GM21423 (cell line): ENCODE measurements at regions not wholly inside any gene's neighbourhood (a gene's known extent, or its start where the extent isn't known, plus 50 kb on each side); places are given as distances from the start of the nearest gene placed in this dataset.
A peak's percentile ranks its signal among the peaks of the same experiment; 100 is the strongest.
"Not testable (repeated sequence)": the region's sequence is repeated elsewhere in the genome, so short reads cannot be mapped to it uniquely, and the experiment has no call there.

Experiments
- ATAC-seq: cut with Tn5 transposase; IDR thresholded peaks from one replicate; pipeline ENCODE4 v1.9.1; 2021; ENCODE audit warnings: mild to moderate bottlenecking, moderate library complexity; ENCODE audit not compliant: unreplicated experiment

DNA sequence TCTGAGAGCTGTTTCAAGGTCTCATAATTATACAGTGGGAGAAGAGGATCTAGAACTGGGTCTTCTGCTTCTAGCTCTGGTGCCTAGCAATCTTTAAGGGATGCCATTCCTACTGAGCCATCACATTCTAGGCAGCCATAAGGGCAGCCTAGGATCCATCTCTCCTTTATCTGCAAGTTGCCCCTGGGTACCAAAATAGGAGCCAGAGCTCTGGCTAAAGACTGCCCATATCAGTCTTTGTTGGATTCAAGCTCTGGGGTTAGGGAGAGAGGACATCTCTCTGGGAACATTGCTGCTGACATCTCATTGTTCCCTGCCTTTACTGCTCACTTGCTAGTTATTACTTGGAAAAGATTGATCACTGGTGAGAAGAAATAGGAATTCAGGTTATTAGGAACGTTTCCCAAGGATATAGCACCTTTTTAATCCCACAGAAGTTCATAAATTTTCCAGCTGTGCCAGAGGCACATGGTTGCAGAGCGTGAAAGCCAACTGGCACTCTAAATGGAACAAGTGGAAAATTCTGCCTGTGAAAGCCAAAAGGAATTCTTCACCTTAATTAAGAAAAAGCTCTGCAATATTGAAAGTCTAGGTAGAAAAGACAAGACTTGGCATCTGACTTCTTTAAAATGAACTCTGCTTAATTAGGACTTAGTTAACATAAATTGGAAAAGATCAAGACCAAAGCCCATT, 102.2 kb downstream of the CDC42EP3 start:
- no peak for ATAC-seq

DNA sequence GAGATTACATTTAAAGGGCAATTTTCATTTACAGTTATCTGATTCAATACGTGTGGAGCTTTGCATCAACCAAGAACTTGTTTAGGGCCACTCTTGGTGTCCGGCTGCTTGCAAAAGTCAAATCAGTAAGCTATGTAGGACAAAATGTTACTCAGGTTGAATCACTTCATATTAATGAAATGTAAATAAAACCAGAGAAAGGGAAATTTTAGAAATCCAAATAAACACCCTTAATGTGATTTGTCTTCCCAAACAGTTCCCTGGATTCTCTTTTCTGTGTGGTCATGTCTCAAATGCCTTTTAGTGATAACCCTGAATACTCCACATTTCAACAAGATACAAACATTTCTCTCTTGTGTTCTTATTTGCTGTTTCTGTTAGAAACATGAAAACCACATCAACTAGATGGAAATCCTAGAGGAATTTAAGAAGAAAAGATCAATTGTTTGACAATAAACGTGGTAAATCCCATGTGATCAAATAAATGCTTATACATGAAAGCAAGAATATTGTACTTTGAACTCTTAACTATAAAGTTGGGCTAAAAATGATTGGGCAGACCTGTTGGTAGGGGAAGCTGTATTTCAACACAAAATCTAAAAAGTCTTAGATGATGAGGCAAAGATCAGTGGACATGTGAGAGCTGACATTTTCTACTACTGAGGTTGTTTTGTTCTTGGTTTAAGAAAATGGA, 101.3 kb downstream of the CDC42EP3 start:
- no peak for ATAC-seq

- peak; percentile 82 for ATAC-seq
Observed at GRCh38 chr2:37570773-37571586, 100.5 kb downstream of the CDC42EP3 start.

GRCh38 chr2:37571587-37572136, 99.8 kb downstream of the CDC42EP3 start:
- ATAC-seq, result no peak

DNA sequence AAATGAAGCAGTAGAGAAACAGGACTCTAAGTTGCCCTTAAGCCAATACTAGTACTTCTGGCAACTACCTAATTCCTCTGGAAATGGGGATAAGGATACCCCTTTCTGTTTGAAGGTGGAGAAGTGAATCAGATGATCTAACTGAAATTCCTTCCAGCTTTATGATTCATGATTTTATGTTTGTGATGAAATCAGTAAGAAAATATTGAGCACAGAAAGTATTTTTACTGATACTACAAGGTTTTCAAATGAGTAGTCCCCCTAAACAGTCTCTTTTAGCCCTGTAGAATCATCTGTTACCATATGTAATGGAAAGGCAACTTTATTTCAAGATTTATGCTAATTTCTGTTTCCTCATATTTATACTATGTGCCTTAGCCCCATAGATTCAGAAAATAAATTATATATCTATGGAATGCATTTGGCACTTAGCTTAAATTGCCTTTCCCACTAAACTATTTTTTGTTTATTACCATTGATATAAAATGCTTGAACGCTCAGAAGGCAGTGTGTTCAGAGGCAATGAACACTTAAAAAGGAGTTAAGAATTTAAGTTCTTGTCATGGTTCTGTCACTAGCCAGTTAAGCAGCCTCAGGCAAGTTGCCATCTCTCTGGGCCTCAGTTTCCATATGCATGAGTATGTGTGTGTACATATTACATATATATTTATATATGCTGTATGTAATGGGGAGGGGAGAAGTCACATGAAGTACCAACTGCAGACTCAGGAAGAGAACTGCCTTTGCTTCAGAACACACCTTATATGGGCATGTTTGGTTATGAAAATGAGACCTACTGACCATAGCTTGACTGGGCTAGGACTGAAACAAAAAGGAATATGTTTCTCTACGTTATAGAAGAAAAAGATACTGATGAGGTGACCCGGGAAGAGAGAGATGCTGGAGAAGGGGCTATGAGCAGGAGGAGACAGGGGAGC, 97.7 kb downstream of the CDC42EP3 start:
- ATAC-seq, result peak; percentile 45

GRCh38 chr2:37575780-37576179, 95.7 kb downstream of the CDC42EP3 start:
- ATAC-seq, result no peak

- ATAC-seq, result not testable (repeated sequence)
Observed at GRCh38 chr2:37576194-37576593, 95.2 kb downstream of the CDC42EP3 start.

DNA sequence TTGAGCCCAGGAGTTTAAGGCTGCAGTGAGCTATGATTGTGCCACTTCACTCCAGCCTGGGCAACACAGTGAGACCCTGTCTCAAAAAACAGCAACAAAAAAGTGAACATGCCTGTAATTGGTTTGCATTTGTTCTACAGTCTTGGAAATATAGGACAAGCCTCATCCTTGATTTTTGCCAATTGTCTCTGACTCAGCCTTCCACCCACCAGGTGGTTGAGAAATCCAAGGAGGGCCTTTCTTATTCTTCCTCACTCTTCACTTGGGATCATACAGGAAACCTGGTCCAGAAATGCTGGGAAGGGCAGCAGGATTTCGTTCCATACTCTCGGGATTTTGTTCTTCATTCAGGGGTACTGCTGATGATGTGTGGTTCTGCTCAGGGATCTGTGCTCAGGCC, 94.6 kb downstream of the CDC42EP3 start:
- no peak for ATAC-seq

DNA sequence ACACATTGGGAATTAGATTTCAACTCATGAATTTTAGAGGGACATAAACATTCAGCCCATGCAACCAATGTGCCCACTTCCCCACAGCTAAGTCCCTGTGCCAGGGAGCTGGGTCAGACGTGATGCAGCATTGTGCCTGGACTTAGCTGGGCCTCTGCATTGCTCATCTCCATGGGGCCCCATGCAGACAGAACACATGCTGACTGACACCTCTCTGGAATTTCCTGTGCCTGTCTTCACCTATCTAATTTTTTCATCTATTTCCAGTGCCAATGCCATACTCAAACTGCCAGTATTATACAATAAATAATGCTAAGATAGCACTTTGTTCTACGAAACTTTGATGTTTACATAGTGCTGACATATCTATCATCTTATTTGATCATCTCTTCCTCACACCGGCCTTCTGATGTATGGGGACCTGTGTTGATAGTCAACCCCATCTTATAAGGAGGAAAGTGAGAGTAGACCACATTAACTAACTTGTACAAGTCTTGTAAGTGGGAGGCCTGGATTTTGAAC, 92.2 kb downstream of the CDC42EP3 start:
- no peak for ATAC-seq

DNA sequence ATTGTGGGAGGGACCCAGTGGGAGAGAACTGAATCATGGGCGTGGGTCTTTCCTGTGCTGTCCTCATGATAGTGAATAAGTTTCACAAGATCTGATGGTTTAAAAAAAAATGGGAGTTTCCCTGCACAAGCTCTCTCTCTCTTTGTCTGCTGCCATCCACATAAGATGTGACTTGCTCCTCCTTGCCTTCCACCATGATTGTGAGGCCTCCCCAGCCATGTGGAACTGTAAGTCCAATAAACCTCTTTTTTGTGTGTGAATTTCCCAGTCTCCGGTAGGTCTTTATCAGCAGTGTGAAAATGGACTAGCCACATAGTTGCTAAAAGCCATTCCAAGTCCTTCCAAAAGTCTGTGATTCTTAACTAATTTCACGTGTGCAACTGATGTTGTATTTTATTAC, 91.5 kb downstream of the CDC42EP3 start:
- ATAC-seq, result not testable (repeated sequence)

DNA sequence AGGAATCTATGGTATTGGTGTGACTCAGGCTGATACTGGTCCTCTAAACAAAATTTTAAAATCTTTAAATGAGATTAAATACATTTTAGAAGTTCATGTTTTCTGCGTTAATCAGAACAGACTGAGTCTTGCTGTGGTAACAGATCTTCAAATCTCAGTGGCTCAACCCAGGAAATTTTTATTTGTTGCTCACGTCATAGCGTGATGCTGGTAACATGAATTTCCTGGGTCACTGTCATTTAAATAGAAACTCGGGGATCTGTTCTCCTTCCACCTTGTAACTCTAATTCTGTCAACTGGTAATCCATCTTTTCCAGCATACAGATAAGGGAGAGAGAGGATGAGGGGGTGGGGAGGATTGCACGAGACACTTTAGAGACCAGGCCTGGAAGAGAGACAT, 90.0 kb downstream of the CDC42EP3 start:
- ATAC-seq, result no peak

DNA sequence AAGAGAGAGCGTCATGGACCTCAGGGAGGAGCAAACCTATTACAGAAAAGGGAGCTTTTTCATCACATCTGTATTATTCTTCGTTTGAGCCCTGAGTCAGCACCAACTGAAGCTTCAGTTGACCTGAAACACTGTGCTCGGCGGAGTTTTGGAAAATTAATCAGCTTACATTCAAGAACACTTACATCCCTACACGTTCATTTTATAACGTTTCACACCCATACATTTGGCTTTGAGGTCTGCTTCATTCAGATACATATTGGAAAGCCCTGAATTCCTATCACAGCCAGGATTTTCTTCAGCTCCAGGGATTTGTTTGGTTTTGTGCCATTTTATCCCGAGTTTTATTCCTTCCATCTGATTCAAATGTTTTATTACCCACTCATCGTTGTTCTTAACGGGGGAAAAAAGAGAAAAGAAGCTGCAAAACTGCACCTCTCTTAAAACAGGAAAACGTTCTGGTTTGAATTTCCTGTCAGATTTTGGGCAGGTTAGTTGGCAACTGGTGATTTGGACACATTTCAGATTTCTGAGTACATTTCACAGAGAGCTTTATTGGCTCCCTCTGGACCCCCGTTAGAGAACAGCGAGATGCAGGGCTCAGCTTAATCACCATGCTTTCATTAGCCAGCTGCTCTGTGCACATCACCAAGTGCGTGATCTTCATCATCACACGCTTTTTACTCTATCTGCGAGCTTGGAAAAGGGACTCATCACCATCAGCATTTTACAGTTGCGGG, 88.8 kb downstream of the CDC42EP3 start:
- ATAC-seq, result no peak

GRCh38 chr2:37583402-37583801, 88.0 kb downstream of the CDC42EP3 start:
- no peak for ATAC-seq

DNA sequence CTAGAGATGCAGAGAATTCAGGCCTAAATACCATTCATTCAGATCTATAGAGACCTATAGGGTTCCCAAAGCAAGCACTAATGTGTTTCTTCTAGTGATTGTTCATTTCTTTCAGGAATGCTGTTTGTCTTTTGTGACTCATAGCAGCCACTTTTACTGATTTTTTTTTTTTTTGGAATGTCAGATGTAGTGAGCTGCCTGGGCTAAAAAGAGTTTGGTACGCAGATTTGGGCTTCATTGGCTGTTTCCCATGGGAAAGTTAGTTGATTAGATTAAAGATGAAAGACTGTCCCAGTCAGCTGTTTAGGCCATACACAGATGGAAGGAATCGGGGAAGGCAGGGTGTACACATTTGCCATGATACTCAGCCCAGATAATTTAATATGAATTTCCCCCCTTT, 87.6 kb downstream of the CDC42EP3 start:
- no peak for ATAC-seq

- no peak for ATAC-seq
Observed at GRCh38 chr2:37585295-37585908, 86.0 kb downstream of the CDC42EP3 start.

DNA sequence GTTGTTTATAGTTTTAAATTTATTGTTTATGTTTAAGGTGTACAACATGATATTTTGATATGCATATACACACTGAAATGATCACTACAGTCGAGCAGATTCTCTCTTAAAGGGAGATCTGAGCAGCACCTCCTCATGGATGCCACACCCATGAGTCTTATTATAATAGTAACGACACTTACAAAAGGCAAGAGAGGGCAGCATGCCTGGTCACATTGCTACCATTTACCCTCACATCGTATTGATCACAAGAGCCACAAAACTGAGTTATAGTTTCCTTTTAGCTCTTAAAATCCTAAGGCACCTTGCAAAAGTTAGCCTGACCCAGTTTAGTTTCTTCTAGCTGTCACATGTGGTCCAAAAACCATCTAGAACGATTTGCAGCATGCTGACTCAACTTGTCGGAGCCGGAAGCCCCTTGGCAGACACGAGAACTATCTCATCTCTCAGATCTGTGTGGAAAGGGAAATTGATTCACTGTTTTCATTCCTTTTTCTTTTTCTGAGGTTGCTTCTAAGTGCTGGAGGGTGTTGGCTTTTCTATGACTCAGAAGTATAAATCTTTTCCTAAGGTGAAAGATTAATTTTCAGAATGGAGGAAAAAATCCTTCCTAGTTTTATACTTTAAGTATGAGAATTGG, 85.3 kb downstream of the CDC42EP3 start:
- no peak for ATAC-seq

GRCh38 chr2:37586663-37587317, 84.7 kb downstream of the CDC42EP3 start:
- no peak for ATAC-seq

GRCh38 chr2:37587817-37588216, 83.6 kb downstream of the CDC42EP3 start:
- ATAC-seq, result no peak
